COLO829 (cell line): ENCODE measurements at regions not wholly inside any gene's neighbourhood (a gene's known extent, or its start where the extent isn't known, plus 50 kb on each side); places are given as distances from the start of the nearest gene placed in this dataset.

Source experiments
- DNase-seq: peaks from one replicate; pipeline ENCODE4 v3.0.0; 2012; ENCODE audit warnings: low spot score

DNA sequence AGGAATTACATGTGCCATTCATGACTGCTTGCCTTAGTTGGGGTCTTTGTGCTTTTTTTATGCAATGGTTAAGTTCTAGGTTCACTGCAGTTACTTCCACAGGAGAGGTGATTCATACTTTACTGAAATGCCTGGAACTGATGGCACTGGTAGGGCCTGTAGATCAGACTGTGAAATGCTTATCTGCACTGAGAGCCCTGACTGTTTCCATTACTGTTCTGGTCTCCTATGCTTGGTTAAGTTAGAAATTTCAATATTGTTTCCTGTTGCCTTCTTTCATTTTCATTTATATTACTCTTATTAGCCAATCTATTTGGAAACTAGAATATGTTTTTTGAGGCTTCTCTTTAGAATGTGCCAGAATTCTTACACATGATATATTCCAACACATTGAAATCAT lies 484.1 kb upstream of the SEMA6A start:
- DNase-seq, result no peak

DNA sequence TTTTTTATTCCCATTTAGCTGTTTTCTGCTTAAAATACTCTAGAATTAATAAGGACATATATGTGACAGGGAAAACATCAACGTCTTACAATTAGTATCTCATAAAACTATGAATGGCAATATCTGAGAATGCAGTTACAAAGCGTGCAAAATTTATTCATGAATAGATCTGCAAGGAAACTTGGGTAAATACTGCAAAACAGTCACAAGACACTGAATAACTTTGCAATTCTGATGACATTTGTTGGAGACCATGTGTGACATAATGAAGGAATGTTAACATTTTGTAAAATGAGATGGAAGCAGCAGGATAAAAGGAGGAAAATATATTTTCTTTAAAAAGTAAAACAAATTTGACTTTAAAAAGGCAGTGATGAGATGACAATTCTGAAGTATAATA lies 480.9 kb upstream of the SEMA6A start:
- DNase-seq, result no peak

DNA sequence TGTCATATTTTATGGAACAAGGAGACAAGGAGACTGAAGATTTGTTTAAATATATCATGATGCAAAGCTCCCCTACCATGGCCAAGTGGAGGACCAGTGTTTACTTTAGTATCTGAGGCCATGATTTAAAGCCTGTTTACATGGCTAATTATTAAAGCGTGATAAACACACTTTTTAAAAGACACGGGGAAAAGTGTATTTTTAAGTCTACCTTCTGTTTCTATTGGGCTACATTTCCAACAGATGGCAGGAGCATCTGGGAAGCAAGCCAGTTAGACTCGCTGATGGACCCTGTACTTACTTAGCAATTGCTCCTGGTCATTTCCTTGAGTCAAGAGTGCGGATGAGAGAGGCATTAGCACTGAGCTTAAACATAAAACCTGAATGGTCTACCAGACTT lies 480.3 kb upstream of the SEMA6A start:
- DNase-seq, result no peak

DNA sequence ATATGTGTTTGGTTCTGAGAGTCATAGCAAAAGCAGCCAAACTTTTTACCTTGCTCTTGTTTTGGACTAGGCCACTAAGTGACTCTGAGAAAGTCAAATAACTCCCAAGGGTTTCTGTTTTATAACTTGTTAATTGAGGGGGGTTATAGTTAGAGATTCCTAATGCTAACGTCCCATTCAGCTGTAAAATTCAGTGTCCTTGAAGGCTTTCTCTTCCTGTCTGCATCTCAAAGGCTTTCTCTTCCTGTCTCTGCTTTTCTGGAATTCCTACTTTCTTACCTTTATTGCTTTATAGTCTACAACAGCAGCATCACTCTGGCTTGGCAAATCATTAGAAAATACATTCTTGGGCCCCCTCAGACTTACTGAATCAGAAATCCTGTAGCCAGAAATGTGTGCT lies 479.5 kb upstream of the SEMA6A start:
- DNase-seq, result no peak

DNA sequence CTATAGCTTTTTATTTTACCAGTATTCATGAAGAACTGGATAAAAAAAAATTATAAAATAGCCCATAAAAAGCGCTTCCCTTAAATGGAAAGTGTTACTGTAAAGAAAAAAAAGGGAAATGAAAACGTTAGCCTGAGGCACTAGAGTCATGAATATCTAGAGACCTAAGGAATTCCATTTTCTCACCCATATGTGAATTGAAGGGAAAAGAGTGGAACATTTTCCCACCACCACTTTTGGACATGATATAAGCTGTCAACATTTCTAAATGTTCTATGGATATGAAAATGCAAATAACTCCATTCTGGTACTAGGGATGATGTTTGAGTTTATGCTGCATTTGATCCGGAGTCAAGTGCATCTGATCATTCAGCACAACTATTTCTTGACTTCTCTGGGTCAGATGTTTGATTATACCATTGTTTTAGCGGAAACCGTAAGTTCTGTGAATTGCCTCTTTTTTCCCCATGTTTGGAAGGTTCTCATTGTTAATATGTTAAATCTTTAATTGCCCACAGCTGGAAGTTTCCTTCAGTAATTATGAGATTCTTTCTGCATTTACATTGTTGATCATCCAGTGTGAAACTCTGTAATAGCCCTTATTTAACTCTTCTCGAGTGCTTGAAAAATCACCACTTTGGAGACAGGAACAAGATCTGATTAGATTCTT lies 467.4 kb upstream of the SEMA6A start:
- no peak for DNase-seq

DNA sequence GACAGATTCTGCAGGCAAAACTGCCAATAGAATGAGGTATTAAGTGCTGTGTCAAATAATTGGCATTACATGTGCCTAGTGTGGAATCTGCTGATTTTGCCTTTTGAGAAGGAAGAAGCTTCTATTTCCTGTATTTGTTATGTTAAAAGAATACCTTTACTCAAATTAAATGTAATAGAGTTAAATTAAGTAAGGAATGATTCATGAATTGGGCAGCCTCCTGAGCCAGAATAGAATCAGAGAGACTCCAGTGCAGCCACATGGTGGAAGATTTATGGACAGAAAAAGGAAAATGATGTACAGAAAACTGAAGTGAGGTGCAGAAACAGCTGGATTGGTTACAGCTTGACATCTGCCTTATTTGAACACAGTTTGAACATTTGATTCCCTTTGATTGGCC lies 464.4 kb upstream of the SEMA6A start:
- no peak for DNase-seq

DNA sequence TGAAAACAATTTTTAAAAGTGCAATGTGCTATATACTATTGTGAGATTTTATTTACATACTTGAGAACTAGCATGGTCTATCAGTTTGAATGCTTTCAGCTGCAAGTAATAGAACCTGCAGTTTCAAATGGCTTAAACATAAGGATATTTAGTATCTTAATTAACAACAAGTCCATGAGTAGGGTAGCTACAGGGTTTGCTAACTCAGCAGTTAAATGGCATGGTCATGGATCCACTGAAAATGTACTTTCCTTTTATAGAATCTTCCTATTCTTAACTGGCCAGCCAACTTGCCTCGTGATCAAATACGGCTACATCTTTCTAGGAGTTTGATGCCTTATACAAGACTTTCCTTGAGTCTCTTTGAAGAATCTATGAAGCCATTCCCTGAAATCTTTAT lies 452.8 kb upstream of the SEMA6A start:
- DNase-seq, result no peak

DNA sequence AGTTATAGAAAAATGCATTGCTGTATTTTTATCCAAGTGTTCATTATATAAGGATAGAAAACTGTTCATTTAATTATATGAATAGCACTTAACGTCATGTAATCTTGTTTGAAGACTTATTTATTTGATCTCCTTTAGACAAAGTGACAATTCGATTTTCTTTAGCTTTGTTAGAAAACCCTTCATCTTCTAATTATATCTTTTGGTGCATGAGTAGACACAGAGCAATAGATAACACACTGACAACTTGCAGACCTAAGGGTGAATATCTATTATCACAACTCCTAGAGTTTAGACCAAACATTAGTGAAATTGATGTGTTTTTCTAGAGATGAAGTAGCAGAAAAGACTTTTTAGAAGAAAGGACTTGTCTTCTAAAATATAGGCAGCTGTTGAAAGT lies 446.4 kb upstream of the SEMA6A start:
- DNase-seq, result no peak

DNA sequence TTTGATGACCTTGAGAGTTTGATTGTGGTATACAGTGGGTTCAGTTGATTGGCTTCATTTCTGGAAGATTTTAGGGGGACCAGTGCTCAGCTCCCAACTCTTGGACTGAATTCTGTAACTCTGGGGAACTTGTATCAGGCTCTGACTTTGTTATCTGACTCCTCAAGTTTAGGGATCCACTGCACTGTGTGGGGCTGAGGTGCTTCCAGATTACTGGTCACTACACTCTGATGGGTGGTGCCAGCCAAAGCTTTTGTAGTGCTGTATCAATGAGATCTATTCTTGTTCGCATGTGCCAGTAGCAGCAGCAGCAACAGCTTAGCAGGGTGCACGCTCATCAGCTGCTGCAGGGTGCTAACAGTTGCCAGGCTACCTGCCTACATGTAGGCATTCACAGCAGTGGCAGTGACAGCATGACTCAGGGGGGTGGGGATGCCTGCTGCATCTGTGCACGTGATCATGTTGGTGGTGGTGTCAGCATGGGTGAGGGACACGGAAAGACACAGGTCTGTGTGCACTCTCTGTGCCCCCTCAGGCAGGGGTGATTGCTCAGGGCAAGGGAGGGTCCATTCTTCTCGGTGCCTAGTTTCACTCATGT lies 438.8 kb upstream of the SEMA6A start:
- no peak for DNase-seq

DNA sequence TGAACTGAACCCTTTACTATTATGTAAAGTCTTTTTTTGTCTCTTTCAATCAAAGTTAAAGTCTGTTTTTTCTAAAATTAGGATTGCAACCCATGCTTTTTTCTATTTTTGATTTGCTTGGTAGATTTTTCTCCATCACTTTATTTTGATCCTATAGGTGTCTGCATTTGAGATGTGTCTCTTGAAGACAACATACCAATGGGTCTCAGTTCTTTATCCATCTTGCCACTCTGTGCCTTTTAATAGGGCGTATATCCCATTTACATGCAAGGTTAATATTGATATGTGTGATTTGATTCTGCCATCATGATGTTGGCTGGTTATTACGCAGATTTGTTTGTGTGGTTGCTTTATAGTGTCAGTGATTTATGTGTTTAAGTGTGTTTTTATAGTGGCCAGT lies 436.0 kb upstream of the SEMA6A start:
- DNase-seq, result no peak

DNA sequence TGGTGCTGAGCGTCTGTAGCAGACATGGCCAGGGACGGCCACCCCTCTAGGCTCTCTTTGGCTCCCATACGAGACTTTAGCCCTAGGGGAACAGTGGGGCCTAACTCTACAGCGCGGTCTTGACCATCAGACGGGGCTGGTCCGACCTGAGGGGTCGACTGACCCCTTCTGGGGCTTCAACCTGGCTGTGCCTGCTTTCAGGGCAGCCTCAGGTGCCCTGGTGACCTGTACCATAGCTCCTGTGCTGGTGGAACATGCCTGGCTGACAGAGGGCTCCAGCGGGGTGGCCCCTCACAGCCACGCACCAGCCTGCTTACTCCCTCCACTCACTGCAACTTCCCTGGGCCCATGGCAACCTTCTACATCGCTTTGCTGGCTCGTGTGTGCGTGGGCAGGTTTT lies 423.4 kb upstream of the SEMA6A start:
- no peak for DNase-seq

DNA sequence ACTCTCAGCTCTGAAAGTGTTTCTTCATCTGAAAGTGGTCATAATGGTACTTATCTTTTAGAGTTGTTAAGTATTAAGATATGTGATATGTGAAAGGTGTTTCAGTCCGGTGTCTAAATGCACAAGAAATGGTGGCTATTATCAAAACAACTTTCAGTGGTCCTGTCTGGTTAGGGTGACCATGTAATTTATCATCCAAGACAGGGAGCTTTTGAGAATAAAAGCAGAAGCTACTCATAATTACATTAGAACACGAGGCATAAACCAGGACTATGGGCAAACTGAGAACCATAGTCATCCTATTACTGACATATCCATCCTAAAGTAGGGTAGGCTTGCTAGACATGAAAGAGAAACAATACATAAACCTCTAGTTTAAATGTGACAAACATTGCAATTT lies 418.1 kb upstream of the SEMA6A start:
- DNase-seq, result no peak

DNA sequence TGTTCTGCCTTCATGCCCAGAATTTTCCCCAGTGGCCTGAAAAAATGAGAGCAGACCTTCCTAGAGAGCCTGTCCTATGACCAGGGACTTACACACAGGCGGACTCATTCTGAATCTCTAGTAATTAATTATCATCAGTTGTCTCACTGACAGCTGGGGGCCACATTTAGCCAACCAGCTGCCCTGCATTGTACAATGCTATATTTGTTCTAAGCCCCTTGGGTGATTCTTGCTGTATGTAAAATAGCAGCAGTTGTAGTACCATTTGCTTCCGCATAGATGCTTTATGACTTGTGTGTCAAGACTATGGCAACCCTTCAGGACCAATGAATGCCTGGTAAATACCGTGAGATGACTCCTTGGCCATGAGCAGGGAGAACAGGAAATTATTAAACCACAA lies 415.4 kb upstream of the SEMA6A start:
- peak; percentile 64 for DNase-seq

DNA sequence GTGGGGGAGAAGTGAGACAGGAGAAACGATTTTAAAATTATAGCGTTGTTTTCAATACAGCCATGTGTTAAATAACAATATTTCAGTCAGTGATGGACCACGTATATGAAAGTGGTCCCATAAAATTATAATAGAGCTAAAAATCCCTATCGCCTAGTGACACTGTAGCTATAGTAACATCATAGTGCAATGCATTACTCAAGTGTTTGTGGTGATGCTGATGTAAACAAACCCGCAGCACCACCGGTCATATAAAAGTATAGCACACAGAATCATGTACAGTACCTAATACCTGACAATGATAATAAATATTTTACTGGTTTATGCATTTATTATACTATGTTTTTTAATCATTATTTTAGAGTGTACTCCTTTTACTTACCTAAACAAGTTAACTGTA lies 407.4 kb upstream of the SEMA6A start:
- no peak for DNase-seq

DNA sequence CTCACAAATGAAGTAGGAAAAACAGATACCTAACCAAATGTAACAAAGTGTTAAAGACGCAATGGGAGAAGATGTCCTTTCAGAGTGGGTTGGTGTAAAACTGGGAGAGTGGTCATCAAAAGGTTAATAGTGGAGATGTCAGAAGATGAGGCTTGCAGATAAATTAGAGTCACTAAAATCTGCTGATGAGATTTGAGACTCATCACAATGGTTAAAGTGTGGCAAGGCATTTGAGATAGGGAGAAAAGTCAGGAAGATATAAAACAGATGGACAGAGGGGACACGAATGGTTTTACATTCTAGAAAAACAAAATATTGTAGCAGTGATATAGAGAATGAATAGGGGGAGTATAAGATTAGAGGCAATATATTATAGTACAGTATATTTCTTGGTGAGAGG lies 406.0 kb upstream of the SEMA6A start:
- DNase-seq, result no peak

DNA sequence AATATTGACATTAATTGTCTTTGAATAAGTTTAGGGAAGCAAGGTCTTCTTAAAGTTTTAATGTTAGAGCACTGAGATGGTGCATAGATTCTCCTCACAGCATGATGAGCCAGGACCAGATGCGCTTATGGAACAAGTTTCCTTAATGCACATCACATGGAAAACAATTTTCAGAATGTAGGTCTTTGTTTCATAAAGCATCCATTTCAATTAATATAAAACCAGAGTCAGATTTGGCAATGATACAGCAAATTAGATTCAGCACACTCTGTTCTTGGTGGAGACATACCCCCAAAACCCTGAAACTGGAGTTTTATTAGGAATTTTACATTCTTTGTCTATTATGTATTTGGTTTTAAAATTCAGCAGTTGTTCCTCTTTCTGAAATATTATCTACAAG lies 402.1 kb upstream of the SEMA6A start:
- no peak for DNase-seq

DNA sequence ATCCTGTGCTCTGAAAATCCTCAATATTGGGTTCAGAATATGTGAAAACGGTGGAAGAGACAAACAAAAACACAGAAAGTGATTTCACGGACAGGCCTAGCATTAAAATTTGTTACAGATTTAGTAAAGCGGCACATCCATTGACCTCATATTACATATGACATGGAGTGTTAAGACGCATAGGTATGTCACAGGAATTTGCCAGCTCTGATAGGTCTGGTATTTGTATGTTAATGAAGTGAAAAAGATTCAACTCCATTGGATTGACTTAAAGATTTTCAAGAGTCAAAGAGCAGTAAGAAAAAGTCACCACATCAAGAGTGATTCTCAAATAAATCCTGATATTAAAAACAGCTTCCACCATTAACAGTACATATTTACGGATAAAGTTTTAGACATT lies 396.5 kb upstream of the SEMA6A start:
- no peak for DNase-seq

DNA sequence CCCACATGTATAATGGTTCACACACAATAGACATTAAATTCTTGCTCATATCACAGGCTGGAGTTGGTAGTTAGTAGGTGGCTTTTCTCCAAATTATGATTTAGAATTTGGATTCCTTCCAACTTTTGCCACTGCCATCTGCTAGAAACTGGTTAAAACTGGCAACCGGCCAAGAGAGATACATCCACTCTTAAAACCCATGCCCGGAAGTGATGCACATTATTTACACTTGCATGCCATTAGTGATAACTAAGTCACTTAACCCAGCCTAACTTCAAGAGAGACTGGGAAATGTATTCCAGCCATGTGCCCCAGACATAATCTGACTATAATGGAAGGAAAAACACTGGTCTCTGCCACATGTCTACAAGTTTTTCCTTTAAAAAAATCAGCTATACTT lies 395.7 kb upstream of the SEMA6A start:
- DNase-seq, result no peak

DNA sequence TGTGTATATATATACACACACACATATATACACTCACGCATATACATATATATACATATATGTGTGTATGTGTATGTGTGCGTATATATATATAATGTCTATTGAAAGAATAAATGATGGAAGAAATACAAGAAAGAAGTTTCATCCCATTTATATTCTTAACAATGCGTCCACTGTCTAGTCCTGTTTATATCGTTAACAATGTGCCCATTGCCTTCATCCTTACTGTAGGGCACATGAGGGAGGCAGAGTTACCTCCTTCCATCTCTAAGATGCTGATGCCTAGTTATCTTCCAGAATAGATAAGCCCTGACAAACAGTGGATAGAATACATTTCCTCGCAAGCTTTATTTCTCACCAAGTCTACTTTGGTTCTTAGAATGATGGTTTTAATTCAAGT lies 389.8 kb upstream of the SEMA6A start:
- DNase-seq, result no peak

DNA sequence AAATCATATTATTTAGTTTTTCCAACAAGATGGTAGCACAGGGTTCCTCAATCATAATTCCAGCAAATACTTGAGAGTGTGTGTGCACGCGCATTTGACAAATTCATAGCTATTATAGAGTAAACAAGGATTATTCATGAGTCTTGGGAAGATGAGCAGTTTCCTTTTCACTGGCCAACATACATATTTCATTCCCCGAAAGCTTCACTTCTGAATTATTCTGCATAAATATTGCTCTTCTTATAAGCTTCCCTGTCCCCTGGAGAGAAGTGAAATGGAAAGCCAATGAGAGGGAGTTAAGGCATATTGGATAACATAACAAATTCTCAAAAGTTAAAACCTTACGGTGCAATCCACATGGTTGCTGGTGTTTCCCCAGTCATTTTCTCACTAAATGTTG lies 386.4 kb upstream of the SEMA6A start:
- DNase-seq, result no peak

DNA sequence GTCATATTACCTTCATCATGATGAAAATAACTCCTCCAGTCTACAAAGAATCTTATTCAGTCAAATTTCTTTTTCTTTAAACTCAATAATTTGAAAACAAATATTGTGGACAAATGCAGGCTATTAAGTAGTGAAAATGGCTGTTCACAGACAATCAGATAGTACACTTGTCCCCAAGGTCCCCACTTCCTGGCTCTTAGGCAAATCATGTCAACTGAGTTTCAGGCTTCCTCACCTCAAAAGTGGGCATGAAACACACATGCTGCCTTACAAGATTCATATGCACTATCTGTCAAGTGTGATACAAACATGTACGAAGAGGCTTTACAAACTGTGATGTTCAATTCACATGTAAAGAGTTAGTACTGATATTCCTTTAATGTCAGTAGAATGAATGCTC lies 385.2 kb upstream of the SEMA6A start:
- DNase-seq, result no peak

DNA sequence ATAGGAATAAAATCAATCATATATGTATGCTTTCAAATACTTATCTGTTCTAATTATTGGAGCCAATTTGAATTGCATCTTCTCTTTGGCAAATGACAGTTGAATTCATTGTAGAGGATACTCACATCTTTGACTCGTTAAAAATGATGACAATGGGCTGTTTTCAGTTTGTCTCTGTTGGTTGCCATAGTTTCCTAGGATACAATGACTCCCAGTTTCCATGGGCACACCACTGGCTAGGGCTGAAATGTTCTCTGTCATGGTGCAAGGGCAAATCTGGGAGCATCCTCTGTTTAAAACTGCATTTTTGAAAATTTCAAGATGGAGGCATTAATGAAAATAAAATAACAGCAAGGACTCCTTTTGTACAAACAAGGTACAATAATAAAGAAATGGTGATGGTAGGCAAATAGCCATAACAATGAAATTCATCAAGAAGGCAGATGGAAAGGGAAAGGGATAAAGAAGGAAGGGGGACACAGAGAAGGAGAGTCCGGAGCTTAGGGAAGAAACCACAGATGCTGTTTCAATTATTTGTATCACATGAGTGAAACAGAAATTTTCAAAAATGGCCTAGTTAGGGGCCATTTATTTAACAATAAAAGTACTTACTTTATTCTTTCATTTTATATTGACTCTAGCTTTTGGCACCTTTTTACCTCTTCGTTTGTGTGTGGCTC lies 378.8 kb upstream of the SEMA6A start:
- DNase-seq, result no peak

DNA sequence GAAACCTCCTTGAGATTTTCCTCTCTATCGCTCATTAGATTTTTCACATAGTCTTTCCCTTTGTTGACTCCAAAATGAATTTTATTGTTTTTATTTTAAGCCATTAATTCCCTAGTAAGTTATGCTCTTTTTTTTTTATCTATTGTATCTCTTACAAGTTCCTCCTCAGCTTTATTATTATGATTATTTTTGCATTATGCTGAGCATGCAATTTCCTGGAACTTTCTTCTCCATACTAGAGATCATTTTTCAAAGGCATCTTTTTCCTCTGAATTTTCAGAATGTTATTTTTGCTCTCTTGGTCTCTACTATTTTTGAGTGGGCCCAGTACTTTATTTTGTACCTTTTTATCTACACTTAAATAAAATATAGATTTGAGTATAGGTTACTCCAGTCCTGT lies 376.6 kb upstream of the SEMA6A start:
- DNase-seq, result no peak
